CMK (cell line): ENCODE measurements at regions not wholly inside any gene's neighbourhood (a gene's known extent, or its start where the extent isn't known, plus 50 kb on each side); places are given as distances from the start of the nearest gene placed in this dataset.
"Not testable (repeated sequence)": the region's sequence is repeated elsewhere in the genome, so short reads cannot be mapped to it uniquely, and the experiment has no call there.

Source experiments
- DNase-seq: peaks from one replicate; pipeline ENCODE4 v3.0.0-alpha.2; 2010; ENCODE audit warnings: low read depth

DNA sequence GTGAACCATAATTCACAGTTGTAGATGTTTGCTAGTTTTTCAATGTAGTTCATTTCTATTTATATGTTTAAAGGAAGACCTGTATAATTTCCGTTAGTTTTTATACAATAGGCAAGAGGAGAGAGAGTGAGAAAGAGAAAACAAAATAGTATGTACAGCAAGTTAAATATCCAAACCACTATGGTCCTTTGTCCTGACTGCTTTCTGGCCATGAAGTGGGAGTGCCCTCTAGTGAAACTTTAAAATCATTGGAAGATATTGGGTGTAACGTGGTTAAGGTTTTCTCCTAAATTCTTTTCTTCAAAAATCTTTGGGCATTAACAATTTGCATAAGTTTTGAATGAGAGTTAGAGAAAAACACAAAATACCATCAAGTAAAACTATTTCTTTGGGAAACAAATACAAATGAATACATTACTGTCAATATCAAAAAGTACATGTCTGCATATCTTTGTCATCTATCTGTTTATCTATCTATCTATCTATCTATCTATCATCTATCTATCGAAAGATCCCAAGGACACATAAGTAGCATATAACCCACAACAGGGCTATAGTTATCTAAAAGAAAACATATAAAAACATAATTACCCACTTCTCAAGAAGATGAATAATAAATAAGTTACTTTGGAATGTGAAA lies 534.6 kb upstream of the ATP11B start:
- DNase-seq, result no peak

- no peak for DNase-seq
These were observed 533.7 kb upstream of the ATP11B start for GRCh38 chr3:182259579-182259978.

DNA sequence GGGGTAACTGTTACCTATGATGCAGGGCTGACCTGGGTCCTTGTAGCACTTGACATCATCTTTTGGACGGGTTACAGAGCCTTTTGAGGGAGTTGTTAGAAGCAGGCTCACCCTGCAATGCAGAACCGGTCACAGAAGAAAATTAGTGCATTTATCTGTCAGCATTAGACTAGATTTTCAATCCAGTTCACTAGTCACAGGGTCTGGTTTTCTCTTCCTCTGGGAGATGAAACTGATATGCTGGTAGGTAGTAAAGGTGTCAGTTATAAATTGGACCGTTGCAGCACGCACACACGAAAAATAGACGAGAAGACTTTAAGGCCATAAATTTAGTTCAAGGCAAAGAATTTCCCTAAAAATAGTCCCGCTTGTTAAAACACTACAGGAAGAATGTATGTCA lies 532.3 kb upstream of the ATP11B start:
- no peak for DNase-seq

DNA sequence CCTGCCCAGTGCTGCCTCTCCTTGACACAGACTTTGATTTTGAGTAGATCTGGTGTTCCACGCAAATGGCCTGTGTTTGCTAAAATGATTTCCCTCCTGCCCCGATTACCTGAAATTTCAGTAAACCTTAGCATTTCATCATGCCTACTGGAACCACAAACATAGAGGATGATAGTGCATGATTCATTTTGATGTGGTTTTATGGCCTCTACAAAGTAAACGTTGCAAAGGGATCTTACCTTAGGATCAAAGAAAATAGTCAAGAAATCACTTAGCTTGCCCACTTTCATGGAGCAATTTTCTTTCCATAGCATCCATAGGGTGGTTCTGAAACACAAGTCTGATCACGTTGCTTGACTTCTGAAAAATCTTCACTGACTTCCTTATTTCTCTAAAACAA lies 524.6 kb upstream of the ATP11B start:
- DNase-seq, result no peak

DNA sequence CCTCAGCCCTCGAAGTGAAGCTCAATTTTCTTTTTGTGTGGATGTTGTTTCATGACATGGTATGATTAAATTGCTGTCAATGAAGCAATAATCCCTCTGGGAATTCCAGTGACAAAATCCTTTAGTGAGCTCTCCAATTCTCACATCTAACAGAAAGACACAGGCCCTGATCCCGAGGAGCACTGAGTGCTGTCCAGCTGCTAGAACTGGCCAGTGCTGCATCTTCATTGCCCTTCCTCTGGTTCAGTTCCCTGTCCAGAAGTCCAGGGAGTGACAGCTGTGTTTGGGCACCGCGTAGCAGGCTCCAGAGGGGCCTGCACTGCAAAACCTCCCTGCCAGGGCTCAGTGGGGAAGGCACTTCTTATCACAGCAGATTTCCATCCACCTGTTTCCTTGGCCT lies 516.8 kb upstream of the ATP11B start:
- DNase-seq, result no peak

GRCh38 chr3:182284793-182285192 lies 508.5 kb upstream of the ATP11B start:
- no peak for DNase-seq

- DNase-seq, result no peak
These were observed 500.7 kb upstream of the ATP11B start for GRCh38 chr3:182292591-182292990.

- DNase-seq, result no peak
These were observed 499.0 kb upstream of the ATP11B start for GRCh38 chr3:182294256-182294655.

DNA sequence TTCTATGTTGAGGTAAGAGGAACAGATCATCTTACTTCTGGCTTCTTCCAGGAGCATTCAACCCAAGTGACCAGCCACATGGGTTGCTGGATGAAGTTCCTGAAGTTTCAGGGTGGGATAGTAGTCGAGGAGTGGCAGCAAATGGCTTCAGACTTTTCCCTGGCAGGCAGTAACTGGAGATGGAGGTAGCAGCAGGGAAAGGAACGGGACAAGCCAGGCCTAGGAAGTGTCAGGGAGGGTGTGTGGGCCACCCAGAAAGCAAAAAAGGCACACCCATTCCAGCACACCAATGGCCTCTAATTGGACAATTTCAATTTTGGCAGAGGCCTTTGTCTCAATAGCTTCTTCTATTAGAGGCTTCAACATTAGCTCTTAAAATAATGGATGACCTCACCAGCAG lies 498.6 kb upstream of the ATP11B start:
- DNase-seq, result no peak

GRCh38 chr3:182300266-182300665 lies 493.0 kb upstream of the ATP11B start:
- no peak for DNase-seq

GRCh38 chr3:182303169-182303568 lies 490.1 kb upstream of the ATP11B start:
- no peak for DNase-seq

DNA sequence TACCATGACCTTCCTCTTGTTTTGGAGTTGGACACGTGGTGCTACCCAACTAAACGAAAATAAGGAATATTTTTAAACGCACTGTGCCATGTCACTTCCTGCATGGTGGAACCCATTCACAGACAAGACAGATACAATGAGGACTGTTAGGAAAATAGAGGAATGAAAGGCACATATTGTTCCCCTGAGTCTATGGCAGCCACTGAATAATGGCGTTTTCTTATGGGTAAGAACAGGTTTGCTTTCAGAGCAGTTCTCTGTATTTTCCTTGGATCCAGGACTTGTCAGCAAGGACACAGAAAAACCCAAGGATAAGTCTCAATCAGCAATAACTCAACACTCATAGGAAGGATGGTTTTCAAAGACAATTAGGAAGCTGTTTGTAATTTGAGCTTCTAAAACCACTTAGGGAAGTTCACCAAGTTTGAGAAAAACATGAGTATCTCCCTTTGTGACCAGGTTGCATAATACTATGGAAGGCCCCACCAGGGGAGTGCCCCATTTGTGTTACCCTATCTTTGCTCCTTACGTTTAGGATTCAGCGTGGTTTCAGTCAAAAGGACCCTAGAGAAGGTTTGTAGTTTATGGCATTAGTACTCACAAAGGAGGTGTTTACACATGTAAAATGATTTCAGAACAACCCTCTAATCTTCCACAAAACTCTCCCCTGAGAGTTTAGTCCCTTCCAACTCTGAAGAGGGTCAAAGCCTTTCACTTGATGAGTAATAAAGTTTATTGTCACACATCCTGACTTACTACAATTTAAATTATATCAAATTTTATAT lies 487.2 kb upstream of the ATP11B start:
- DNase-seq, result no peak

DNA sequence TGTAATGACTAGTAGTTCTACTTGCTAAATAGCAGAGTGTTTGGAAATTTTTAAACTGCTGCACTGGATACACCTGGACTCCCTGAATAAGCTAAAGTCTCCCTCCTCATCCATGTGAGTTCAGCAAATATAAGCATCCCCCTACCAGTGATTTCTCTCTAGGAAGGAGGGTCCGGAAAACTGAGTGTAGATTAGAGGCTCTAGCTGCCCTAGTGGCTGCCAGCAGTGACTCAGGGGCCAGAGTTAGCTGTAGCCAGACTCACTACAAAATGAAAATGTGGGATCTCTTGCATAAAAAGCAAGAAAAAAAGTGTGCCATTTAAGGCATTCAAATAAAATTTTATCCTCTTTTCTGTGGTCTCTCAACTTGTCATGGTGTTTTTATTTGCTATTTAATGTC lies 485.0 kb upstream of the ATP11B start:
- DNase-seq, result no peak

DNA sequence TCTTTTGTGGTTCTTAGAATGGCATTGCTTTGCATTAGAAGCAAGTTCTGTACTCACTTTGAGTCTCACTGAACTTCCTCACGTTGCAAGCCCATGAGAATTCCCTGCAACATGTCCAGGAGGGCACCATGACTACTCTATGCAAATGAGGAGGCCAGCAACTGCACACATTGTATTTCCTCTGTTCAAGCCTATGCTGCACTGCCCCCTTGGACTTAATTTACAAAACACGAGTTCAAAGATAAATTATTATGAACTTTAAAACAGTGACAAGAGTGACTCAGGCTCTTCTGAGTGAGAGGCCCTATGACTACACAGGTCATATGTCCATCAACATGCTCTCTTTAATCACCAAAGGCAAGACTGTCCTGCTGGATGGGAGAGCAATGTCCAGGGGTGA lies 484.2 kb upstream of the ATP11B start:
- no peak for DNase-seq

DNA sequence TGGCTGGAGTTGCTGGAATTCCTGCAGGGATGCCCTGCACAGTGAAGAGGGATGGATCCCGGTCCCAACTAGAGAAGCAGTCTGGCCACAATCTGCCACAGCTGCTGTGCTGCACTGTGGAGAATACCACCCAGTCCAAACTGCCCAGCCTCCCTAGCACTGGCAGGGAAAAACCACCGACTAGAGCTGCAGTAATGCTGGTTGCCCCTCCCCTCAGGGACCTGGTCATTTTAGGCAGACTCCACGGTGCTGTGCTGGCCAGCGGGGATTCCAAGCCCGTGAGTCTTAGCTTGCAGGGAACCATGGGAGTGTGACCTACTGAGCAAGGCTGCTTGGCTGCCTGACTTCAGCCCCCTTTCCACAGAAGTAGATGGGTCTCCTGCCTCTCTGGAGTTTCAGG lies 478.0 kb upstream of the ATP11B start:
- DNase-seq, result no peak

DNA sequence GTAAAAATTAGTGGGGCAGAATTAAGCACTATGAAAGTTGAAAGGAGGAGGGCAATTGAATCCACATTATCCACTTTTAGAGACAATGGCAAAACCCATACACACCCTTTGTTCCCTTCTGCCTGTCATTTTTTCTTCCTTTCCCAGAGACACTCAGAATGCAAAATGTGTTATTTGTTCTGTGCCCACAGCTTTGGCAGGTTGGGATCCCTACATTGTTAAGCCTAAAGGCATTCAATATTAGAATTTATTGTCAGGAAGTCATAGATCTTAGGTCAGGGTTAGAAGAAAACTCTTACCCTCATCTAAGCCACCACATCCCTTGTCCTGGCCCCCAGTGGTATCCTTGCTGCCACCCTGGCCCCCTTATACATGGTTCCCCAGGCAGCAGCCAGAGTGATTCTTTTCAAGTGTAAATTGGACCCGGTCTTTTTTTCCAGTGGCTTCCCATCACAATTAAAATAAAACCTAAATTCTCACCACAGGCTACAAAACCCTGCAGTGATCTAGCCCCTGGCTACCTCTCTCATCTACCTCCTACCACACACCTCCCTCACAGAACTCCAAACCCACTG lies 470.1 kb upstream of the ATP11B start:
- DNase-seq, result no peak

DNA sequence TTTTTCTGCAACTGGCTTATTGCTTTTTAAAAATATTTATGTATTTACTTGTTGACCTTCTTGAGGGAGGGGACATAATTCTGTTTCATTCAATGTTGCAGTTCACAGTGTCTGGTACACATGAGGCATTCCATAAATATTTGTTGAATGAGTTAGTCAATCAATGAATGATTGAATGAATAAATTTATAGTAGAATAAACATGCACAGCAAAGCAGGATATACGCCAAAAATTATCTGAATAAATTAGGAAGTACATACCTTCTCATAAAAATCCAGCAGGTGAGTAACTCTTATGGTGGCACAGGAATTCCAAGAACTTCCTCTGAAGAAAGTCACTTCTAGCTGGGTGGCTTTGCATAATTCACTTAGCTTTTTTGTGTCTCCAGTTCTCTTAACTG lies 469.4 kb upstream of the ATP11B start:
- no peak for DNase-seq

GRCh38 chr3:182325213-182325950 lies 467.9 kb upstream of the ATP11B start:
- DNase-seq, result no peak

DNA sequence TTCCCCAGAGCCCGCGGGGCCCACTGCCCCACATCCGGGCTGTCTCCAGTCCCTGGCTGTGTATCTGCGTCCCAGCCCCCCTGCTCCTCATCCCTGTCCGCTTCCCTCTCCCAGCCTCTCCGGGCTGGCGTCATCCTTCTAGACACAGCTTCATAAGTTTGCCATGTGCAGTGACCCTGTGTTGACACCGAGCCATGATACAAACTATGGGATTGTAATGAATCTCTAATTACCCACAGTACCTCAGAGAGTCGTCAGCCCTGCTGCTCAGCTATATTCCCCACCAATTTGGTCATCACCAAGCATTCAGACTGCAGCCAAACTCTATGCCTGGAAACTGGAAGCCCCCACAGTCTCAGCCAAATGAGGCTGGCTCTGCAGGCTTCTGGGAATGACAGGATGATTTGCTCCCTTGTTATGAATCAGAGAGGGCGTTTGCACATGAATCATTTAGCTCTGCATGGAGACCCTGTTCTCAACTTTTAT lies 466.1 kb upstream of the ATP11B start:
- no peak for DNase-seq

GRCh38 chr3:182330646-182331045 lies 462.7 kb upstream of the ATP11B start:
- no peak for DNase-seq

- no peak for DNase-seq
These were observed 462.0 kb upstream of the ATP11B start for GRCh38 chr3:182331341-182331740.

DNA sequence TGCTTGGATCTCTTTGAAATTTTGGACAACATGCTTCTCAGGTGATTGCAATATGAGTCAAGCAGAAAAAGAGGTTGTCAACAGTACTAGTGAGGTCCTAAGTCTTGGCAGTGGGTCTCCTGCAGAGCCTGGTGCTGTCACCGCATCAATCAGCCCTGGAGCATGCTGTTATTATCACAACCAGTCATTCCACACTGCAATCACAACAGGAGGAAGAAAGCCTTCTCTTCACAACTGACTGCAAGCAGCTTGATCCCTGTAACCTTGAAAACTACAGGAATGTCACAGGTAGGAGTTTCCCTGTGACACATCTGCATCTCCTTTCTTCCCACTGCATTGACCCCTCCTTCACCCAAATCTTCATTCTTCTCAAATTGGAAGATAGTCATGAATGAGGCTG lies 451.1 kb upstream of the ATP11B start:
- DNase-seq, result no peak

DNA sequence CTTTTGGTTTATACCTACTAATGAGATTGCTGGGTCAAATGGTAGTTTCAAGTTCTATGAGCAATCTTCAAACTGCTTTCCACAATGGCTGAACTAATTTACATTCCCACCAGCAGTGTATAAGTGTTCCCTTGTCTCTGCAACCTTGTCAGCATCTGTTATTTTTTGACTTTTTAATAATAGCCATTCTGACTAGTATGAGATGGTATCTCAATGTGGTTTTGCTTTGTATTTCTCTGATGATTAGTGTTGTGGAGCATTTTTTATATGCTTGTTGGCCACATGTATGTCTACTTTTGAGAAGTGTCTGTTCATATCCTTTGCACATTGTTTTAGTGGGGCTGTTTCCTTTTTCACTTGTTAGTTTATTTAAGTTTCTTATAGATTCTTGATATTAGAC lies 449.3 kb upstream of the ATP11B start:
- DNase-seq, result not testable (repeated sequence)
